PC-3 (cell line): ENCODE measurements at regions not wholly inside any gene's neighbourhood (a gene's known extent, or its start where the extent isn't known, plus 50 kb on each side); places are given as distances from the start of the nearest gene placed in this dataset.

ENCODE experiments used
- ATAC-seq: fragments of 200-7000 bp; cut with Tn5 transposase; 2 replicates; pipeline ENCODE4 v1.9.1; 2020; ENCODE audit warnings: mild to moderate bottlenecking, moderate library complexity
- BruUV-seq: library from RNA; stranded (reverse); fragments of 400-500 nt; replicated peaks from 2 replicates; lab custom pipeline; 2021; lab: Mats Ljungman, UMichigan
- CTCF ChIA-PET: fragments of 300-600 bp; sonication (Branson Sonifier 250); formaldehyde crosslinking; loops from one replicate; lab custom pipeline; 2022; ENCODE audit warnings: antibody characterized with exemption; lab: Charles Lee
- POLR2A ChIA-PET: fragments of 300-600 bp; sonication (Branson Sonifier 250); formaldehyde crosslinking; loops from one replicate; lab custom pipeline; 2022; ENCODE audit warnings: antibody characterized with exemption; ENCODE audit not compliant: unreplicated experiment; lab: Charles Lee
- DNase-seq: peaks from one replicate; pipeline ENCODE4 v3.0.0-alpha.2; 2015
- H2AFZ ChIP-seq: fragments of 300-600 bp; sonication (generic); 2 replicates; pipeline ENCODE4 v1.6.0; 2016; ENCODE audit warnings: antibody characterized with exemption, low read length
- H3F3A ChIP-seq: fragments of 300-600 bp; sonication (generic); one replicate; pipeline ENCODE4 v1.6.0; 2017; ENCODE audit warnings: antibody characterized with exemption, low read length, control low read depth, mild to moderate bottlenecking; ENCODE audit not compliant: unreplicated experiment
- H3K27ac ChIP-seq: fragments of 300-600 bp; sonication (generic); 2 replicates; pipeline ENCODE4 v1.5.1; 2016; ENCODE audit warnings: mild to moderate bottlenecking, low read length
- H3K27me3 ChIP-seq: fragments of 300-600 bp; sonication (generic); 2 replicates; pipeline ENCODE4 v1.6.1; 2016; ENCODE audit warnings: low read length, mixed read lengths
- H3K36me3 ChIP-seq: fragments of 300-600 bp; sonication (generic); 2 replicates; pipeline ENCODE4 v1.6.1; 2016; ENCODE audit warnings: low read depth, mixed run types, low read length, mixed read lengths
- H3K4me1 ChIP-seq: fragments of 300-600 bp; sonication (generic); 2 replicates; pipeline ENCODE4 v1.5.1; 2016; ENCODE audit warnings: low read length; ENCODE audit not compliant: insufficient read depth
- H3K4me2 ChIP-seq: fragments of 300-600 bp; sonication (generic); 2 replicates; pipeline ENCODE4 v1.6.0; 2016; ENCODE audit warnings: low read length
- H3K4me3 ChIP-seq: fragments of 300-600 bp; sonication (generic); 2 replicates; pipeline ENCODE4 v1.5.1; 2016; ENCODE audit warnings: mild to moderate bottlenecking, low read length, mixed read lengths
- H3K79me2 ChIP-seq: fragments of 300-600 bp; sonication (generic); 2 replicates; pipeline ENCODE4 v1.6.1; 2017; ENCODE audit warnings: low read length, mixed read lengths
- H3K9ac ChIP-seq: fragments of 300-600 bp; sonication (generic); 2 replicates; pipeline ENCODE4 v1.6.0; 2016; ENCODE audit warnings: mild to moderate bottlenecking, low read length
- H3K9me2 ChIP-seq: fragments of 300-600 bp; sonication (generic); replicated peaks from 2 replicates; pipeline ENCODE4 v1.6.1; 2016; ENCODE audit warnings: mixed run types, low read length, mixed read lengths
- H3K9me3 ChIP-seq: fragments of 300-600 bp; sonication (generic); 2 replicates; pipeline ENCODE4 v1.6.1; 2016; ENCODE audit warnings: low read length, mixed read lengths
- H4K20me1 ChIP-seq: fragments of 300-600 bp; sonication (generic); 2 replicates; pipeline ENCODE4 v1.6.1; 2016; ENCODE audit warnings: low read length, mixed read lengths
- EZH2 ChIP-seq: fragments of 300-600 bp; sonication (generic); IDR thresholded peaks from one replicate; pipeline ENCODE4 v1.6.1; 2017; ENCODE audit warnings: antibody characterized with exemption, mild to moderate bottlenecking, low read length; ENCODE audit not compliant: unreplicated experiment
- EZH2phosphoT487 ChIP-seq: fragments of 300-600 bp; sonication (generic); IDR thresholded peaks from 2 replicates; pipeline ENCODE4 v1.6.1; 2018; ENCODE audit warnings: mild to moderate bottlenecking, antibody characterized with exemption, low read length, borderline replicate concordance
- intact Hi-C: fragments of 100-400 bp; cut with micrococcal nuclease; formaldehyde crosslinking; loops from 2 replicates; pipeline ENCODE4 v1.9.0; 2023
- TF ChIP-seq, protein P1 (sequence below): fragments of 300-600 bp; sonication (generic); conservative IDR thresholded peaks from 2 replicates; pipeline ENCODE4 v1.5.1; 2017; ENCODE audit warnings: antibody characterized with exemption, low read depth, mild to moderate bottlenecking, low read length

DNA sequence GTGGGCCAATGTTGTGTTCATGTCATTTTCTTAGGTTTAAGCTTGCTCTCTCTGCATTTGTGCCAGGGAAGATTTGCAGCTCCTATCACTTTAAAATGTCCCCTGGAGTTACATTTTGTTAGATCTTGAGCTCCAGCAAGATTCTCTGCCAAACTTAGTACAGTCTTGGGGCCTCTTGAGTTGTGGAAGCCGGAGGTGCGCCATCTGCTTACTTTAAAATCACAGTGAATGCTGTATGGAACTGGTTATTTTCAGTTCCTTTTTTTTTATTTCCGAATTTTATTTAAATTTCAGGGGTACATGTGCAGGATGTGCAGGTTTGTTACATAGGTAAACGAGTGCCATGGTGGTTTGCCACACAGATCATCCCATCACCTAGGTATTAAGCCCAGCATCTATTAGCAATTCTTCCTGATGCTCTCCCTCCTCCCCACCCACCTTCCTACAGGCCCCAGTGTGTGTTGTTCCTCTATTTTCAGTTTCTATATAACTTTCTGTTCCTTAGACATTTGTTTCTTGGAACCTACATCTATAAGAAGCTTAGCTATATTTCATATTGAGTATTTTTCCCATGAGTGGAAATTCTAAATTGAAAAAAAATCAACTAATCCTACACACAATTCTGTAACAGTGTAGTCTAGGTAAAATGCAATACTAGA lies 114.4 kb upstream of the CREB5 start:
- Histone ChIP-seq H4K20me1 (no peaks in the 10 kb centered on the region), H3K4me3 (no peak overlapping the region), H3K4me2 (no peak overlapping the region), H3F3A (no peaks in the 10 kb centered on the region), H3K4me1 (peaks cover 22% of the 10 kb centered on the region), H3K9me2 (no peaks in the 10 kb centered on the region), H3K36me3 (no peaks in the 10 kb centered on the region), H3K27ac (no peak overlapping the region), H3K9me3 (no peaks in the 10 kb centered on the region), H3K79me2 (no peaks in the 10 kb centered on the region), H3K27me3 (no peaks in the 10 kb centered on the region), H3K9ac (no peak overlapping the region), H2AFZ (no peak overlapping the region)
- DNase-seq, result no peak
- TF ChIP-seq EZH2phosphoT487, result no peak
- TF ChIP-seq, protein P1, sequence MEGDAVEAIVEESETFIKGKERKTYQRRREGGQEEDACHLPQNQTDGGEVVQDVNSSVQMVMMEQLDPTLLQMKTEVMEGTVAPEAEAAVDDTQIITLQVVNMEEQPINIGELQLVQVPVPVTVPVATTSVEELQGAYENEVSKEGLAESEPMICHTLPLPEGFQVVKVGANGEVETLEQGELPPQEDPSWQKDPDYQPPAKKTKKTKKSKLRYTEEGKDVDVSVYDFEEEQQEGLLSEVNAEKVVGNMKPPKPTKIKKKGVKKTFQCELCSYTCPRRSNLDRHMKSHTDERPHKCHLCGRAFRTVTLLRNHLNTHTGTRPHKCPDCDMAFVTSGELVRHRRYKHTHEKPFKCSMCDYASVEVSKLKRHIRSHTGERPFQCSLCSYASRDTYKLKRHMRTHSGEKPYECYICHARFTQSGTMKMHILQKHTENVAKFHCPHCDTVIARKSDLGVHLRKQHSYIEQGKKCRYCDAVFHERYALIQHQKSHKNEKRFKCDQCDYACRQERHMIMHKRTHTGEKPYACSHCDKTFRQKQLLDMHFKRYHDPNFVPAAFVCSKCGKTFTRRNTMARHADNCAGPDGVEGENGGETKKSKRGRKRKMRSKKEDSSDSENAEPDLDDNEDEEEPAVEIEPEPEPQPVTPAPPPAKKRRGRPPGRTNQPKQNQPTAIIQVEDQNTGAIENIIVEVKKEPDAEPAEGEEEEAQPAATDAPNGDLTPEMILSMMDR, result no peak
- TF ChIP-seq EZH2, result no peak
- no TSS peak for BruUV-seq
- CTCF ChIA-PET, result no interaction called here
- POLR2A ChIA-PET, result no interaction called here
- intact Hi-C loops, result loop anchor here (1.0 to 5.0 kb wide), 2 partner anchors 429 to 555 kb away; no protein-coding TSS in a partner anchor
- ATAC-seq, result no peak

DNA sequence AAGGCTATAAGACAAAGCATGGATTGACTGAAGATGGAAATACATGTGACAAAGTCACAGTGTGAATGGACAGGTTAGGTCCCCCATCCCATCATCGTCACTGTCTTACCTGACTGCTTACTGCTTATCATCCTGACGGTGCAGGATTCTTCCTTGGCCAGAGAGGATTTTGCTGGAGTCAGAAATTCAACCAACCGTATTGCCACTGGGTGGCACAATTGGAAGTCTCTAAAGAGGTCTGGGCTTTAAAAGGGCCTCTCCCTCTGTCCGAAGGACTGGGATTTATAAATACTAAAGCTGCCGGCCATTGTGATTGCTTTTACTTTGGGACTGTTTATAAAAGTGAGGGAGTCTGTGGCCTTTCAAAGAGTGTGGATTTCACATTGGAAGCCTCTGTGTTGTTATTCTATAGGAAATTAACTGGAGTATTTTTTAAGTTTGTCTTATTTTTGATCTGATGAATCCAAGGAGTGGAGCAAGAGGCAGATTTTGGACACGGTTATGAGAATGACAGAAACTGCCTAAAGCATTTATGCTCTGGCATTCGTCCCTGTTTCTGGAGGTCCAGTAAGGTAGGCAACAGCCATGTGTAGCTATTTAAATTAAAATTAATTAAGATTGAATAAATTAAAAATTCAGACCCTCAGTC lies 113.3 kb upstream of the CREB5 start:
- ChIA-PET POLR2A (no interaction called here), CTCF (interaction anchor here (0.5 to 1.9 kb wide), 4 partner anchors 49 to 85 kb away, joined by 3 to 18 read pairs (median 4); no protein-coding TSS in a partner anchor)
- H3K4me1 ChIP-seq, result peaks cover 13% of the 10 kb centered on the region
- no peaks in the 10 kb centered on the region for H3F3A ChIP-seq
- peak overlapping the region; percentile 68 for H3K4me2 ChIP-seq
- no peaks in the 10 kb centered on the region for H4K20me1 ChIP-seq
- no TSS peak for BruUV-seq
- DNase-seq (peak; percentile 85), ATAC-seq (peak; percentile 94)
- no peak overlapping the region for H3K9ac ChIP-seq
- no peaks in the 10 kb centered on the region for H3K27me3 ChIP-seq
- H3K27ac ChIP-seq, result 0 out of 2 replicates have a peak overlapping the region, but pooled peaks have one; percentile 13
- intact Hi-C loops, result loop anchor here (1.0 to 5.0 kb wide), 4 partner anchors 61 to 428 kb away; no protein-coding TSS in a partner anchor
- H2AFZ ChIP-seq, result peak overlapping the region; percentile 80
- no peaks in the 10 kb centered on the region for H3K79me2 ChIP-seq
- H3K36me3 ChIP-seq, result no peaks in the 10 kb centered on the region
- no peak overlapping the region for H3K4me3 ChIP-seq
- TF ChIP-seq, protein P1, result peak; percentile 82
- TF ChIP-seq EZH2phosphoT487 (no peak), EZH2 (no peak)
- no peaks in the 10 kb centered on the region for H3K9me2 ChIP-seq
- no peaks in the 10 kb centered on the region for H3K9me3 ChIP-seq

DNA sequence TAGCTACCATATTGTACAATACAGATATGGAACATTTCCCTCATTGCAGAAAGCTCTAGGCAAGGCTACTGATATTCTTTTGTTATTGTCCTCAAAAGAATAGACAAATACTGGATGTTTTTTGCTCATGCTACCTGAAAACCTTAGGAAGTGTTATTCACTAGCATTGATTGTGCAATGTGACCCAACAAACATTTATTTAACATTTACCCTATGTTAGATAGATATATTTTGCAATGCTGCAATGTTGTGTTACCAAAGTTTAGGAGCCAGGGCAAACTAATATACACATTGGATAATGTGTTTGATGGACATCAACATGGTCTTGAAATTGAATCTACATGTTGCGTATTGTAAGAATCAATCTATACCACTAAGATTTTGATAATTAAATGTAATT lies 112.8 kb upstream of the CREB5 start:
- H3K4me3 ChIP-seq, result no peak overlapping the region
- H3K27me3 ChIP-seq, result no peaks in the 10 kb centered on the region
- intact Hi-C loops, result loop anchor here (1.0 to 5.0 kb wide), 4 partner anchors 61 to 428 kb away; no protein-coding TSS in a partner anchor
- DNase-seq, result peak; percentile 6
- ATAC-seq, result no peak
- no peaks in the 10 kb centered on the region for H3K36me3 ChIP-seq
- no peaks in the 10 kb centered on the region for H3K9me2 ChIP-seq
- BruUV-seq, result no TSS peak
- ChIA-PET POLR2A (no interaction called here), CTCF (interaction anchor here (0.5 to 1.9 kb wide), 5 partner anchors 49 to 205 kb away, joined by 3 to 18 read pairs (median 4); no protein-coding TSS in a partner anchor)
- no peaks in the 10 kb centered on the region for H3K79me2 ChIP-seq
- peaks cover 13% of the 10 kb centered on the region for H3K4me1 ChIP-seq
- no peaks in the 10 kb centered on the region for H4K20me1 ChIP-seq
- H3K9ac ChIP-seq, result no peak overlapping the region
- H3K4me2 ChIP-seq, result no peak overlapping the region
- no peaks in the 10 kb centered on the region for H3K9me3 ChIP-seq
- no peak overlapping the region for H2AFZ ChIP-seq
- no peak overlapping the region for H3K27ac ChIP-seq
- TF ChIP-seq EZH2, result no peak
- TF ChIP-seq EZH2phosphoT487, result no peak
- TF ChIP-seq, protein P1, result no peak
- no peaks in the 10 kb centered on the region for H3F3A ChIP-seq
